NK-92 treated with Interleukin-12 subunit alpha and Interleukin-12 subunit beta, amount 100 ng/mL, for 24 hours (cell line): ENCODE measurements at regions not wholly inside any gene's neighbourhood (a gene's known extent, or its start where the extent isn't known, plus 50 kb on each side); places are given as distances from the start of the nearest gene placed in this dataset.
"Not testable (repeated sequence)": the region's sequence is repeated elsewhere in the genome, so short reads cannot be mapped to it uniquely, and the experiment has no call there.

Experiments
- DNase-seq: peaks from one replicate; lab custom pipeline; 2025; lab: John Stamatoyannopoulos, UW

DNA sequence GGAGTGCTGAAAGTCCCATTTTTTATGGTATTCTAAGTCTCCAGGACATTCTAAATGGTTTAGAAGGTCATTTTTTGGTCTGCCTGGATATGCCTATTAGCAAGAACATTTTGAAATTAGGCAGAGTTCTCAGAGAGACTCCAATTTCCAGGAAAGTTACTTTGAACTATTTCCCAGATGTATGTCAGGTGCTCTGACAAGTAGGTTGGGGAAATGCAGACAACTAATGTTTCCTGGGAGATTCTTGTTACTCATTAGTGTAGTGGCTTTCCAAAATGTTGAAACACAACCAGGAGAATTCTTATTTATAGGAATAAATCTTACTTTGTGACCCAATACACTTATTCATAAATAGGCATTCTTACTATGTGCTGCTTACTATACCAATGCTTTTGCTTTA is 268.4 kb downstream of the ZNF37A start:
- not testable (repeated sequence) for DNase-seq

DNA sequence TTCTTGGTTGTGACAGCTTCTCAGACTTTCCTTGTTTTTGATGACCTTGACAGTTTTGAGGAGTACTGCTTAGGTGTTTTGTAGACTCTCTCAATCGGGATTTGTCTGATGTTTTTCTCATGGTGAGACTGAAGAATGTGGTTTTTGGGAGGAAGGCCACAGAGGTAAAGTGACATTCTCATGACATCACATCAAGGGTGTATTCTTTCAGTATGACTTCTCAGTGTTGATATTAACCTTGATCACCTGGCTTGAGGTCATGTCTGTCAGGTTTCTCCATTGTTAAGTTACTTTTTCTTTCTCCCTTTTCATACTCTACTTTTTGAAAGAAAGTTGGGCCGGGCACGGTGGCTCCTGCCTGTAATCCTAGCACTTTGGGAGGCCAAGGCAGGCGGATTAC is 269.9 kb downstream of the ZNF37A start:
- not testable (repeated sequence) for DNase-seq

DNA sequence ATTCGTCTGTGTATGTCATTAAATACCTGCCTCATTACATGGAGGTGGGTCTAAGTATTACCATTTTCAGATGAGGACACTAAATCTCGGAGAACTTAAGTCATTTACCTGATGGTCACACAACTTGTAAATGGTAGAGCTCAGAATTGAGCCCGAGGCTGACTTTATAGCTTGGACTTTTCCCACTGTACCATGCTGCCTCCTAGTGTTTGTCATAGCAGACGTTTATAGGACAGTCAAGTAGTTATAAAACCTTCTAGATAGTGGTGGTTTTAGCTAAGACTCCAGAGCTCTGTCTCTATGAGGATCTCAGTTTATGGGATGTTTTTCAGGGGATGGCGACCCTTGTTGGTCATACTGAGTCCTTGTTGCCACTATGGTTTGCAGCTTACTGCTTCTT is 271.8 kb downstream of the ZNF37A start:
- DNase-seq = not testable (repeated sequence)

DNA sequence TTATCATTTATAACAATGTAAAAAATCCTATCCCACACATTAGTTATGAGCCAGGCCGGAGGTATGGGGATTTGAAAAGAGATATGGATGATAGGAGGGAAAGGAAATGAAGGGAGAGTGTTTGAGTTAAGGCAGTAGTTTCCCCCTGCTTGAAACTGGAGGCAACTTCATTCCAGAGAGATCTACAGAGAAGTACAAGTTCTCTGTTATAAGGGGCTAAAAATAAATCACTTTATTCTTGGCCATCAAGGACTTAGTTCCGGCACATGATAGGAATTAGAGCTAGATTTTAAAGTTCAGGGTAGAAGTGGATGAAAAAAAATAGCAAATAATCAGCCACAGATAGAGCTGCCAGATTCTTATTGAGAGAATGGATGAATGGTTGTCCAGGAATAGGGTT is 289.7 kb downstream of the ZNF37A start:
- not testable (repeated sequence) for DNase-seq

DNA sequence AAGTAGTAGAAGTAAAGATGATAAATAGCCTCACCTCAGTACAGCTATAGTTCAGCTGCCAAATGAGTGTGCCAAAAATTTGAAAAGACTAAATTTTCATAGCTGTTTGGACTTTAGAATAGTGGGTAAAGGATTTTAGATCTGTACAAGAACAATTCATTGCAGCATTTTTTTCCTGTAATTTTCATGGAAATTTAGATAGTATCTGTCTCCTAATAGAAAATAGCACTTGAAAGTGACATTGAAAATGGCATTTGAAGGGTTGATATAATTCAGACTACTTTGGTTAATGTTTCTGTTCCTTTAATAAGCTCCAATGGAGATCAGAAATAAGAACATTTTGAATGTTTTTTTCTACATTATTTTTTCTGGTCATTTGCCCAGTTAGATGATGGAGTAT is 292.7 kb downstream of the ZNF37A start:
- not testable (repeated sequence) for DNase-seq

DNA sequence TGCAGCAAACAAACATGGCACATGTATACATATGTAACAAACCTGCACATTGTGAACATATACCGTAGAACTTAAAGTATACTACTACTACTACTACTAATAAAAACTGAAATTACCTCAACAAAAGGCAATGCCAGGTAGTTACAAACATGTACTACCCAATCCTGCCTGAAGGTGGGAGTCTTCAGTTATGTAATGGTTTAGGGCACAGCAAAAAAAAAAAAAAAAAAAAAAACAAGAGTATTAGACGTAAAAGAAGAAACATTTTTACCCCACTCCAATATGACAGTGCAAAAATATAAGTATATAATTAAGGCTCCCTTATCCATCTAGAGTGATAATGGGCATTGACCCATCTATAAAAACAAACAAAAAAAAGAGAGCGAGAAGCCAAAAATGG is 296.6 kb downstream of the ZNF37A start:
- not testable (repeated sequence) for DNase-seq

DNA sequence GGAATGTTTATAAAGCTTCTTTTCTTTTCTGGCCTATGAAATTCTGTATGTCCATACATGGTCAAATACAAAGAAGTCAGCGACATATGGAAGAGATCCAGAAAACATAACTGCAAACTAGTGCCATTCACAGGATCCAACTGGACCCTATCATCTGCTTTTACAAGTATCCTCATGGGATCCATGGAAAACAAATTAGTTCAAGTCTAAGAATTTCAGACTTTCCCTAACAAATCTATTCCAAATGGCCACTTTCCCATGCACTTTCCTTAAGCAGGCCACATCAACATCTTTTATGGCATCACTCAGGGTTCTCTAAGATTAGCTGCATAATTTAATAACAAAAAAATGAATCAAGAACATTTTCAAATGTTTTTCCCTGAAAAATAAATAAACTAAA is 301.3 kb downstream of the ZNF37A start:
- not testable (repeated sequence) for DNase-seq

DNA sequence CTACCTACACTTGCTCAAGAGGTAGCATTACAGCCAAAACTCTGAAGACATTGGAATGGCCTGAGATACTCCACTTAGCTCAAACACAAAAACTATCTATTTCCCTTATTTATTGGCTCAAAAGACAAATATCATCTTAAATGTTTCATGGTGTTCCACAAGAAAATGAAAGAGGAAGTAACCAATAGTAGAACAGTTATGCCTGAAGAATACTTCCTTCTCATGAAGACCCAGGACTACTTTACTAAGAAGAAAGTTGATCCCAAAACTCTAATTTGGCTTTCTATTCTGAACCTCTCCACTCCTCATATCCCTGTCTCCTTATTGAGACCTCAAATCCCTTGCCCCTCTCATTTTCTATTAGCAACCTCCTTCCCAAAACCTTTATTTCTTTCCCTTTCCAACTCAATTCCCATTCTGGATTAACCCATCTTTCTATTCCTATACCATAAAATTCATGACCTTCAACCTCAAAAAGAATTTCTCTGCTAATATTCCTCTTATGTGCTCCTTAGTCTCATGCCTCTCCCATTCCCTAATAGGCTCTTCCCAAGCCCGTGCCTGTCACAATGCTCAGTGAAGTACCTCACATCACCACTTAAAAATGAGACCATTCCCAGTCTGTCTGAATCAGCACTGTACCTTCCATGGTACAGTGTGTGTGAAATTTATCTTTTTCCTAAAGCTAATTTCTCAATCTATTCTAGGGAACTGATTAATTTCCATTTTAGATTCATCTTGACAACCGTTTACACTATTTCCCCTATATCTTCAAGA is 302.2 kb downstream of the ZNF37A start:
- not testable (repeated sequence) for DNase-seq

DNA sequence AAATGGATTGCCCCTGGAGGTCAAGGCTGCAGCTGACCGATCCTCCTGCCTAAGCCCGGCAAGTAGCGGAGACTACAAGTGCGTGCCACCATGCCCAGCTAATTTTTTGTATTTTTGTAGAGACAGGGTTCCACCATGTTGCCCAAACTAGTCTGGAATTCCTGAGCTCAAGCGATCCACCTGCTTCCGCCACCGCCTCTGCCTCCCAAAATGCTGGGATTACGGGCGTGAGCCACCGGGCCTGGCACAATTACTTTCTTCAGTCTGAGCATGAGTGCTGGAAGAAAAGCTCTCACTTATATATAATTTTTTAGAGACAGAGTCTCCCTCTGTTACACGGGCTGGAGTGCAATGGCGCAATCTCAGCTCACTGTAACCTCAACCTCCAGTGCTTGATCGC is 307.4 kb downstream of the ZNF37A start:
- DNase-seq = not testable (repeated sequence)

DNA sequence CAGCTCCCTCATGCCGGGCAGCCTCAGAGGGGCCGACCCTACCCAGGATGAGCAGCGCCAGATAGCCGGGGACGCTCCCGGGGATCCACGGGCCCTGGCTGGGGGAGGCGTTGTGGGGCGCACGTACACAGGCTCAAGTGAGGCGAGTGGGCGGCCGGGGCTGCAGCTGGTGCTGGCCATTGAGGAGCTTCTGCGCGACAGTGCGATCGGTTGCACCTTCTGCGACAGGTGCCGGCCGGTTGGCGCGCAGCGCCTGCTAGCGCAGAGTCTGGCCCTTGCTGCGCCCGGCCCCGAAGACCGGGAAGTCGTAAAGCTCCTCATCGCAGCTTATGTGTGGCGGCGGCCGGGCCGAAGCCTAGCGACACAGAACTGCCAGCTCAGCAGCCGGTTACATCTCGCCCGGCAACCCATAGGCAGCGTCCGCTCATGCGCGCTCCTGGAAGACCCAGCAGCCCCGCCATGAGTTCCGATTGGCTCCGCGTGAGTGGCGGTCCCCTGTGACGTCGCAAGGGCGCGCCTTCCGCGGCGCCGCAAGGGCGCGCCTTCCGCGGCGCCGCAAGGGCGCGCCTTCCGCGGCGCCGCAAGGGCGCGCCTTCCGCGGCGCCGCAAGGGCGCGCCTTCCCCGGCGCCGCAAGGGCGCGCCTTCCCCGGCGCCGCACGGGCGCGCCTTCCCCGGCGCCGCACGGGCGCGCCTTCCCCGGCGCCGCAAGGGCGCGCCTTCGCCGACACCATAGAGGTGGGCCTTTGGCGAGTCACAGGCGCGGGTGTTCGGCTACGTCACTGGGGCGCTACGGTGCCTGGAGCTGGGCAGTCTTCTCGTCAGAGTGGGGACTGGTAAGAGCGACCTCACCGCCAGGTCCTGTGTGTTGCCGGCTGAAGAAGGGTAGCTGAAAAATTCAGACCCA is 308.6 kb downstream of the ZNF37A start:
- peak; percentile 72 for DNase-seq

DNA sequence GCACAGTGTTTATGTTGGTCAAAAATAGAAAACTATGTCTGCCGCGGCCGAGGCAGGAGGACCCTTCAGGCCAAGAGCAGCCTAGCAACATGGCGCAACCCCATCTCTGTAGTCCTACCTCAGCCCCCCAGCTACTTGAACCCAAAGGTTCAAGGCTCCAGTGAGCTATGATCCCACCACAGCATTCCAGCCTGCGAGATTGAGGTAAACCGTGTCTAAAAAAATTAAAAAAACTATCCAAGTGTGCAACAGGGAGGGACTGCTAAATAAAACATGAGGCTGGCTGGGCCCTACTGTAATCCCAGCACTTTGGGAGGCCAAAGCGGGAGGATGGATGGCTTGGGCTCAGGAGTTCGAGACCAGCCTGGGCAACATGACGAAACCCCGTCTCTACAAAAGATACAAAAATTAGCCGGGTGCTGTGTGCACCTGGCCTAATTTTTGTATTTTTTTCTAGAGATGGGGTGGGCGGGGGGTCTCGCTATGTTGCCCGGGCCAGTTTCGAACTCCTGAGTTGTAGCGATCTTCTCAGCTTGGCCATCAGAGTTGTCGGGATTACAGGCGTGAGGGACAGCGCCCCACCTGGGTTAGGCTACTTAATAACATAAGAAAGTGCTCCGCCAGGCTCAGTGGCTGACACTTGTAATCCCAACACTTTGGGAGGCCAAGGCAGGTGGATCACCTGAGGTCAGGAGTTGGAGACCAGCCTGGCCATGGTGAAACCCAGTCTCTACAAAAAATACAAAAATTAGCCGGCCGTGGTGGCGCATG is 309.4 kb downstream of the ZNF37A start:
- DNase-seq = not testable (repeated sequence)

DNA sequence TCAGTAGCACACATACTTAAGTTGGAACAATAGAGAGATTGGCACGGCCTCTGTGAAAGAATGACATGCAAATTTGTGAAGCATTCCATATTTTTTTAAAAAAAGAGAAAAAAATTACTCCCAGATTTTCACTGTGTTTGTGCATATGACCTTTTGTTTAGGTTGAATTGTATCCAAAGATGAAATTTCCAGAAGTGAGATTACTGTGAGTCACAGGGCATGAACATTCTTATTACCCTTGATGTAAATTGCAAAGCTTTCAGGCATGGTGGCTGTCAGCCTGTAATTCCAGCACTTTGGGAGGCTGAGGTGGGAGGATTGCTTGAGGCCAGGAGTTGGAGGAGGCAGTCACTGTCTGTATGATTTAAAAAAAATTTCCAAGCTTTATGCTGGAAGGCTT is 329.5 kb downstream of the ZNF37A start:
- DNase-seq = not testable (repeated sequence)

DNA sequence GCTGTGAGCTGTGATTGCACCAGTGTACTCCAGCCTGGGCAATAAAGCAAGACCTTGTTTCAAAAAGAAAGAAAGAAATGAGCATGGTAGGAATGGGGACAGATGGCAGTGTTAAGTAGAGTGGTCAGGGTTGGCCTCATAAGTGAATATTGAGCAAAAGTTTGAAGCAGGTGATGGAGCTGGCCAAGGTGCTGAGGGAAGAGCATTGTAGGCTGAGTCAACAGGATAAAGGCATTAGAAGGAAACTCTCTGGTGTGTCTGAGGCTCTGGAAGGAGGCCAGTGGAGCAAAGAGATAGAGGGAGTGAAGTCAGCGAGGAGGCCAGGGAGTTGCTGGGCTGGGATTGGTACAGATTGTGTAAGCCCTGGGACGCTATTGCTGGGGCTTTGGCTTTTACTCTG is 336.1 kb downstream of the ZNF37A start:
- not testable (repeated sequence) for DNase-seq

DNA sequence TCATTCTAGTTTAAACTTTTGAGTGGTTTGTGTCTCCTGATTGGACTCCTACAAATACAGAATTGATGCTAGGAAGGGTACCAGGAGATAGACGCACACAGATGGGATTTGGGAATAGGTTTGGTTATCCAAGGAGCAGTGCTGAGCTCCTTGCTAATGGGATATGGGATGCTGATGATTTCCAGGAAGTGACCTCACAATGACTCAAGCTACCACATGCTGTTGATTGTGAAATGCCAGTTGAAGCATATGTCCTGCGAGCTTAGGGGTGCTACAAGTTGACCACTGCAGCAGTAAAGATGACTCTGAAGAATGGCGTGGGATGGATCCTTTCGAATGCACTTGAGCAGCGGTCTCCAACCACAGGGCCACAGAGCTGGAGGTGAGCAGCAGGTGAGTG is 343.2 kb downstream of the ZNF37A start:
- DNase-seq = not testable (repeated sequence)

DNA sequence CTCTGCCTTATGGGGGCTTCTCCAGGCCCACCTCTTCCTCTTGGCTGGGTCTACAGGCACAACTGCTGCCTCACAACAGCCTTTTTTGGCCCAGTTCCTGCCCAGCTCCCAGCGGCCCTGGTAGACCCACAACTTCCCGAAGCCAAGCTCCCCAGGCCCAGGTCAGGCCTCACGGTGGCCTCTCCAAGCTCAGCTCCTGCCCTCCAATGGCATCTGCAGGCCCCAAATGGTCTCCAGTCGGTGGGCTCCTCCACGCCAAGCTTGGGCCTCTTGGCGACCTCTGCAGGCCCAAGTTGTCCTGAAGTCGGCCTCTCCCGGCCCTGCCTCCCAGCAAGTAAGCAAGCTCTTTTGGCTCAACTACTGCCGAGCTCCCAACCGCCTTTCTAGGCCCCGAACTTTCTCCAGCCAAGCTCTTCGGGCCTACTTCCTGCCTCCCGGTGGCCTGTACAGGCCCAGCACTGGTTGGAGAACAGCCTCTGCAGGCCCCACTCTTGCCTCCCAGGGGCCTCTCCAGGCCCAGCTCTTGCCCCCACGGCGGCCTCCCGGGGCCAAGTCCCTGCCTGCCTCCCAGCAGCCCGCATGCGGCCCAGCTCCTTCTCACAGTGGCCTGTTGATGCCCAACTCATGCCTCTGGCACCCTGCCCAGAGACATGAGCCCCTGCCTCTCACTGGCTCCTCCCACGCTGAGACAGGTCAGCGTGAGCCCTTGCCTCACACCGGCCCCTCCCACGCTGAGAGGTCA is 354.6 kb downstream of the ZNF37A start:
- DNase-seq = not testable (repeated sequence)

DNA sequence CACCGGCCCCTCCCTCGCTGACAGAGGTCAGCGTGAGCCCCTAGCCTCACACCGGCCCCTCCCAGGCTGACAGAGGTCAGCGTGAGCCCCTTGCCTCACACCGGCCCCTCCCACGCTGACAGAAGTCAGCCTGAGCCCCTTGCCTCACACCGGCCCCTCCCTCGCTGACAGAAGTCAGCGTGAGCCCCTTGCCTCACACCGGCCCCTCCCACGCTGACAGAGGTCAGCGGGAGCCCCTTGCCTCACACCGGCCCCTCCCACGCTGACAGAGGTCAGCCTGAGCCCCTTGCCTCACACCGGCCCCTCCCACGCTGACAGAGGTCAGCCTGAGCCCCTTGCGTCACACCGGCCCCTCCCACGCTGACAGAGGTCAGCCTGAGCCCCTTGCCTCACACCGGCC is 355.5 kb downstream of the ZNF37A start:
- DNase-seq = not testable (repeated sequence)

DNA sequence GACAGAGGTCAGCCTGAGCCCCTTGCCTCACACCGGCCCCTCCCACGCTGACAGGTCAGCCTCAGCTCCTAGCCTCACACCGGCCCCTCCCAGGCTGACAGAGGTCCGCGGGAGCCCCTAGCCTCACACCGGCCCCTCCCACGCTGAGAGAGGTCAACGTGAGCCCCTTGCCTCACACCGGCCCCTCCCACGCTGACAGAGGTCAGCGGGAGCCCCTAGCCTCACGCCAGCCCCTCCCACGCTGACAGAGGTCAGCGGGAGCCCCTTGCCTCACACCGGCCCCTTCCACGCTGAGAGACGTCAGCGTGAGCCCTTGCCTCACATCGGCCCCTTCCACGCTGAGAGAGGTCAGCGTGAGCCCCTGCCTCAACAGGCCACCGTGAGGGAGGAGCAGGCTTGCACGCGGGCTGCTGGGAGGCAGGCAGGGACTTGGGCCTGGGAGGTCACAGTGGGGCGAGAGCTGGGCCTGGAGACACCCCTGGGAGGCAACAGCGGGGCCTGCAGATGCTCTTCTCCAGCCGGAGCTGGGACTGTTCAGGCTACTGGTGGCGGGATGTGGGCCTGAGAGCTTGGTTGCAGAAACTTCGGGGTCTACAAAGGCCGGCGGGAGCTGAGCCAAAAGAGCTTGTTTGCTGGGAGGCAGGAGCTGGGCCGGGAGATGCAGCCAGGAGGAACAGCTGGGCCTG is 356.4 kb downstream of the ZNF37A start:
- DNase-seq = not testable (repeated sequence)

DNA sequence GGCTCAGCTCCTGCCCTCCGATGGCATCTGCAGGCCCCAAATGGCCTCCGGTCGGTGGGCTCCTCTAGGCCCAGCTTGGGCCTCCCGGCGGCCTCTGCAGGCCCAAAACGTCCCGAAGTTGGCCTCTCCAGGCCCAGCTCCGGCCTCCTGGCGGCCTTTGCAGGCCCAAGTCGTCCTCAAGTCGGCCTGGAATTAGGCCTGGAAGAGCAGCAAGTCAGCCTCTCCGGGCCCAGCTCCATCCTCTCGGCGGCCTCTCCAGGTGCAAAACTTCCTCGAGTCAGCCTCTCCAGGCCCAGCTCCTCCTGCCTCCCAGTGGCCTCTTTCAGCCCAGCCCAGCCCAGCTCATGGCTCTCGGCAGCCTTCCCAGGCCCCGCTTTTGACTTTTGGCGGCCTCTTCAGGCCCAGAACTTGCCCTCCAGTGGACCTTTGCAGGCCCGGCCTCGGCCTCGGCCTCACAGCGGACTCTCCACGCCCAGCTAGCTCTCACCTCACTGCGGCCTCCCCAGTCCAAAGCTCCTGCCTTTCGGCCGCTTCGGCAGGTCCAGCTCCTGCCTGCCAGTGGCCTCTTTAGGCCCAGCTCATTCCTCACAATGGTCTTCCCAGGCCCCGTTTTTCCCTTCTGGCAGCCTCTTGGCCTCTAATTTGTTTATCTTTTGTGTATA is 357.3 kb downstream of the ZNF37A start:
- DNase-seq = not testable (repeated sequence)
